ENCODE measurements at regions not wholly inside any gene's neighbourhood (a gene's known extent, or its start where the extent isn't known, plus 50 kb on each side); places are given as distances from the start of the nearest gene placed in this dataset.

DNA sequence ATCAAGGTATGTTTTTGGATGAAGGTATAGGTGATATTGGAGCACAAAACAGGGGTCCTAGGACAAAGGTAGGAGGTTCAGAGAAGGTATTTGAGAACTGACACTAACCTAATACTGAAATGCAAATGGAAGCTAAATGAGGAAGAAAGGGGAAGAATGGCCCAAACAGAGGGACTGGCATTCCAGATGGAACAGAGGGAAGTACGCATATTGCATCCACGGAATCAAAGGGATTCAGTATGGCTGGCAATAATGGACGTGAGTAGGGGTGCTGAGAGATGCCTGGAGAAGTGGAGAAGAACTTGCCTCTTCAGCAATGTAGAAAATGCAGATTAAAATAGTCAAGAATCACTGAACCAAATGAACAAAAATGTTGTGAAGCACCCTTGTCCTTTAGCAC lies 283.5 kb upstream of the DACH1 start:
- no peak for TF ChIP-seq POLR2A (IDR thresholded peaks at IDR 0.05)
- TF ChIP-seq CTCF (IDR thresholded peaks at IDR 0.05): no peak
- ATAC-seq: no peak
- 89 to 95% (median 90%) methylated on average over 3 of the region's 3 CpGs for WGBS, 4 donors
- H3K27ac ChIP-seq: no peak overlapping the region
- H3K4me3 ChIP-seq: no peak overlapping the region
- H3K9me3 ChIP-seq: peaks cover 0 to 1% (median 0%) of the 10 kb centered on the region in 12 donors
- no peaks in the 10 kb centered on the region for H3K4me1 ChIP-seq
- H3K27me3 ChIP-seq: no peaks in the 10 kb centered on the region
- no peaks in the 10 kb centered on the region for H3K36me3 ChIP-seq
- no peak for DNase-seq
- intact Hi-C loops (cut with DNase I): no loop called here

GRCh38 chr13:72149701-72150100 lies 282.7 kb upstream of the DACH1 start:
- no peak for DNase-seq
- no peaks in the 10 kb centered on the region for H3K4me1 ChIP-seq
- no peaks in the 10 kb centered on the region for H3K27me3 ChIP-seq
- TF ChIP-seq CTCF (IDR thresholded peaks at IDR 0.05): no peak
- TF ChIP-seq POLR2A (IDR thresholded peaks at IDR 0.05): no peak
- H3K4me3 ChIP-seq: no peak overlapping the region
- no peaks in the 10 kb centered on the region for H3K9me3 ChIP-seq
- no peak overlapping the region for H3K27ac ChIP-seq
- no peaks in the 10 kb centered on the region for H3K36me3 ChIP-seq
- intact Hi-C loops (cut with DNase I): no loop called here
- no peak for ATAC-seq

DNA sequence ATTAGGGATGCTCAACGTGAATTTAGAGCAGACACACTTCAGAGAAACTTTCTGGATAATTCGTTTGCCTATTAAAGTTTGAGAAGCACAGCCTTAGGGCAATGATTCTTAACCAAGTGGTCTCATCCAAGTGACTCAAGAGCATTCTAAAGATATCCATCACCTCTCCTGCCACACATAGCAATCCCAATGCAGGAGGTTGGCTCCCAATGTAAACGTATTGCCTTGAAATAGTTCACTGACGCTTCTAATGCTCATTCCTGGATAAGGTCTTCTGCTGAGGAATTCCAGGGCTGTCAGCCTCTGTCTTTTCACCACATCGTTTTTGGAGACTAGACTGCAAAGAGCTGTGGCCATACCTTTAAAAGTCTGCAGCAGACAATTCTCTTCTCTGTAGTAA lies 279.8 kb upstream of the DACH1 start:
- DNase-seq (no peak), ATAC-seq (no peak)
- H3K4me1 ChIP-seq: peaks cover 0 to 6% (median 0%) of the 10 kb centered on the region in 12 donors
- H3K4me3 ChIP-seq: no peak overlapping the region
- no peaks in the 10 kb centered on the region for H3K9me3 ChIP-seq
- H3K36me3 ChIP-seq: no peaks in the 10 kb centered on the region
- no peaks in the 10 kb centered on the region for H3K27me3 ChIP-seq
- H3K27ac ChIP-seq: no peak overlapping the region
- no peak for TF ChIP-seq CTCF (IDR thresholded peaks at IDR 0.05)
- no peak for TF ChIP-seq POLR2A (IDR thresholded peaks at IDR 0.05)
- WGBS, 4 donors: 63 to 73% (median 66%) methylated on average over 5 of the region's 5 CpGs
- intact Hi-C loops (cut with DNase I): no loop called here

- Histone ChIP-seq H3K27ac (no peak overlapping the region), H3K27me3 (no peaks in the 10 kb centered on the region), H3K9me3 (no peaks in the 10 kb centered on the region), H3K4me1 (peaks cover 0 to 9% (median 0%) of the 10 kb centered on the region in 12 donors), H3K4me3 (no peak overlapping the region), H3K36me3 (no peaks in the 10 kb centered on the region)
- intact Hi-C loops (cut with DNase I): no loop called here
- DNase-seq: no peak
- WGBS, 4 donors: 48 to 62% (median 59%) methylated on average over 2 of the region's 2 CpGs
- no peak for ATAC-seq
- TF ChIP-seq POLR2A (IDR thresholded peaks at IDR 0.05) (no peak), CTCF (IDR thresholded peaks at IDR 0.05) (no peak)
Measured at GRCh38 chr13:72145383-72145782, 278.4 kb upstream of the DACH1 start.

Measured in heart left ventricle (tissue), 16 donors.